ENCODE measurements at regions not wholly inside any gene's neighbourhood (a gene's known extent, or its start where the extent isn't known, plus 50 kb on each side); places are given as distances from the start of the nearest gene placed in this dataset.

DNA sequence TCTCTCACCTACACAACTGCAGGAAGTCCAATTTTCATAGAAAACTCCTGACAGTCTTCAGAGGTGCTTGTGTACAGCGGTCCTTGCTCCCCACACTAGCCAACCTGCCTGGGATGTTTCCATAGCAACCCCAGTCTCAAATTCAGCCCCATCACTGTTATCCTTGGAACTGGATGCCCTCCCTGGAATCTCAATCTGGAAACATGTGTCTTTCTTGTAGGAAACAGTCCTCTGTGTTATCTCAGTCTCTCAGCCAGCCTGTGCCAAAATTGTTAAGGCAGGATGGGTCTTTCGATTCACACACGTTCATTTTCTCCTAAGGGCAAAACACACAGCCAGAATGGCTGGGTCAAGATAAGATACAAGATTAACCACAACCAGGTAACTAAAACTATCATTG is 295.5 kb upstream of the RND3 start:
- no peak for DNase-seq (ENCODE audit: low spot score)

DNA sequence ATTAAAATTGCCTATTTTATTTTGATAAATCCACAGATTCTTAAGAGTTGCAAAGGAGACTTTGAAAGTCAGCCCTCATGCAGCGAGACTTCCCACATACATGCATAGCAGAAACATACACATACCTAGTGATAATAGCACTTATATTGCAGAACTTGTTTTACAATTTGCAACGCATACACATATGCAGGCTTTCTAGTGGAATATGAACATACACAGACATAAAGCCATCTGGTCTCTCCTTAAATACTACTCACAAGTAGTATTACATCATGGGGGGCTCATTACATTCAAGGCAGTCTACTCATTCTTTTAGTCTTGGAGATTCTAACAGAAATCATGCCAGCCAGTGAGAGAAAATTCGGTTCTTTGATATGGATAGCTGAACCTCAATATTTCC is 295.1 kb upstream of the RND3 start:
- DNase-seq (ENCODE audit: low spot score) = no peak

DNA sequence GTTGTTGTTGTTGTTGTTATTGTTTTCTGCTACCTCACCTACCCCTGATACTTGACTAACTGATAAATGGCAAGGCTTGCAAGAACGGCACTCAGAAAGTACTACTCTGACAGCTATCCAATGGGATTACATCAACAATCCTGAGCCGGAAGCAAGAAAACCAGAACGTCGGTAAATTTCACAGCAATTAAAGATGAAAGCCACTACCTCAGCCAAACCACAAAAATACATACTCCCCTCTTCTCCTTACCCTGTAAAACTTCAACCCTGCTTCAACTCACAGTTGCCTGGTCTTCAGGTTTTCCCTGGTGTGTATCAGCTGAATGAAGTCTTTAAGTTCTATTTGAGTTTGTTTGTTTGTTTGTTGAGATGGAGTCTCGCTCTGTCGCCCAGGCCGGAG is 293.7 kb upstream of the RND3 start:
- no peak for DNase-seq (ENCODE audit: low spot score)

DNA sequence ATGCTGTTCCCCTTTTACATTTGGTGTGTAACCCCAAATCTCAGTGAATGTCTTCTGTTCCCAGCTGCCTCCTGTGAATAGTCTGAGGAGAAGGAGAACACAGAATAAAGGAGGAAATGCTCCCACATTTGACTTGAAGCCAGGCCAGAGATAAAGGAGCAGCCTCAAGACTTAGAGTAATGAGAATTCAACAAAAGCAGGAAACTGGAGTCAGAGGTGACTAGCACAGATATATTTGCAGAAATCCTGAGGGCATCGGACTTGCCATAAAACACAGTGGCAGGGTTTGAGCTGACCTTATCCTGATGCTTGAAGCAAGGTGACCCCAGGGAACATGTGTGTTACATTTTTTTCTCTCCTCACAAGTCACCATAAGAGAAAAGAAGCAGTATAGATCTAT is 291.4 kb upstream of the RND3 start:
- DNase-seq (ENCODE audit: low spot score) = no peak

DNA sequence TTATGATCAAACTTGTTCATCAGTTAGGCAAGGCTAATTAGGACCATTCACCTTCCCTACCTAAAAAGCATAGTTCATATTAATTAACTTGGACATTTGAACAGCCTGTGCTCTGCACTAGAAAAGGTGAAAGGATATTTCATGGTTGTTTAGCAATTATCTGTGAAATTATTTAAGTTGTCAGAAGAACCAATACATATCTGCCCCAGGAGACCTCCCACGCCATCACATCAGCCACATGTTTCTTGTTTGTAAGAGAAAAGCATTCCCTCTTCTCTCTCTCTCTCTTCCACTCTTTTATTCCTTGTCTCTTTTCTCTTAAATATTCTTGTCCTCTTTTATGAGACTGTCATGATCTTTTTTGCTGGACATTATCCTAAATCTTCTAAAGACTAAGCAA is 282.0 kb upstream of the RND3 start:
- DNase-seq (ENCODE audit: low spot score) = no peak

DNA sequence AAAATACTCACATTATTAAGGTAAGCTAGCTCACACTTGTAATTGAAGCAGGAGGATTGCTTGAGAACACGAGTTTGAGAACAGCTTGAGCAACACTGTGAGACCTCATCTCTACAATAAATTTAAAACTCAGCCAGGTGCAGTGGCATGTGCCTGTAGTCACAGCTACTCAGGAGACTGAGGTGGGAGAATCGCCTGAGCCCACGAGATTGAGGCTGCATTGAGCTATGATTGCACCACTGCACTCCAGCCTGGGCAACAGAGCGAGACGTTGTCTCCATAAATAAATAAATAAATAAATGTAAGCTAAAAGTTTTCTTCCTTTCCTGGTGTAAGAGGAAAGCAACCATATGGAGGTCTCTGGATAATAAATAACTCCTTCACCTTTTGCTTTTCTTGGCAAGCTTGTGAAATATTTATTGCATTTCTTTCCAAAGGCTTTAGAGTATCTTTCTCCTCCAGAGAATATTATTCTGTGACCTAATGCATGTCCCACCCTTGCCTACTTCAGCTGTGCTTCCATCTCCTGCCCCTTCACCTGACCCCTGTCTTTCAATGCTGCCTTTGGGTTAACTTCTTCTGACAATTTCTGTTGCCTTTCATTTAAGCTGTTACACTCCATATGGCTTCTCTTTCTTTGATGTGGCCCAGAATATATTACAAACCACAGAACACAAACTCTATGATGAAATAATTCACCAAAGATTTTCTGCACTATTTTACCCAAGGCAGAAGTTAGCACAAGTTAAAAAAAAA is 280.7 kb upstream of the RND3 start:
- no peak for DNase-seq (ENCODE audit: low spot score)

DNA sequence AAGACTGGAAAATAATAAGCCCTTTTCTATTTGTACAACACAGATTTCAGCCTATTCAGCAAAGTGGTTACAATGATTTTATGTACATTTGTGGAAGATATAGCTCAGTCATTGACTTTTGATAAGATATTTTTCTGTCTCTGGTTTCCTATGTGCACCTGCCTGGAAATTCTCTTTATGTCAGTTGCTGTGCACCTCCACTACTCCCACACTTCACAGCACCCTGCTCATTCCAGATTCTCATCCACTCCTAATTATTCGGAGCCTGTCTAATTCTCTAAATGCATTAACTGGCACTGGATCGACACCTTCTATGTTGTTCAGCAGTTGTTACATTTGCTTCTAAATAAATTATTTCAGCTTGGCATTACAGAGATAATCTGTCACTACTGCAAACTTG is 275.1 kb upstream of the RND3 start:
- DNase-seq (ENCODE audit: low spot score) = no peak

DNA sequence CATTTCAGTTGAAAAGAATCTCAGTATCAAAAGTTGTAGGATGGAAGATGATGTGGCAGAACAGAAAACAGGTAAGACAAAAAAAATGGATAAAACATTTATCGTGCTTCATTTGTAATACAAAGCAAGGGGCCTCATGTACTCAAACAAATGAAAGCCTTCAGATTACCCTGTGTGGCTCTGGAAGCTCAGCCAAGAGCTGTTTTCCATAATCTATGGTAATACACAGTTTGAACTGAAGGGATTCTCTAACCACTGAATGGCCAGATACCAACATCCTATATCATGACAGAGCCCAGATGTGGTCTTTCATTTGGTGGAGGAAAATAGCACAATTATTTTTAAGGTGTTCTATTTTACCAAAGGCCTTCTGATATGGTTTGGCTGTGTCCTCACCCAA is 272.1 kb upstream of the RND3 start:
- DNase-seq (ENCODE audit: low spot score) = no peak

DNA sequence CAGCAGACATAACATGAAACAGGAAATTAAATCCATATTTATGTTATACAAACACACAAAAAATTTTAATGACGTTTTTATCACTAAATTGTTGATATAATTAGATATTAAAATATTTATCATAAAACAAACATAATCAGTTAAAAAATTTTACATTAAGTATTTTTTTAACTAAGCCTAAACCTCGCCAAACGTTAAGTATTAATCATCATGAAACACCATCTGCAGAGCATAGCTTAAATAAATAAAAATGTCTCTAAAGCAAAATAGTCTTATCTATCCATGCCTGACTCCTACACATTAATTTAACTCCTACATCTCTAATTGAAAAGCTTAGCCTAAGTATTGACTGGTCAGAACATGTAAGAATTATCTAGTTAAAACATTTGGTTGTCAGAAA is 271.6 kb upstream of the RND3 start:
- no peak for DNase-seq (ENCODE audit: low spot score)

DNA sequence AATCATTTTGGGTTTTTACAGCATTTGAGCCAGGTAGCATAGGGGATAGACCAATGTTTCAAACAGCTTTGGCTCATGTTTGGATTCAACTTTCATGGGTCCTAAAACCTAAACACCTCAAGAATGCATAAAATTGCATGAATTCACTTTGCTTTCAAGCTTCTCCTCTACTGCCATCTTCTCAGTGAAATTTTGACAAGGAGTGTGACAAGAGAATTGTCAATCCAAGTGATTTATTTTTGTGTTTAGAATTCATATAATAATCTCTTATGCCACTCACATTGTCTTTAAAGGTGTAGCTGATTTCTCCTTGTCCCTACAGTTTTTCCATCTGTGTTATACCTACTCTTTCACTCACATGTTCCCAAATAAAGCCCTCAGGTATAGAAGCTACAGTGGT is 264.8 kb upstream of the RND3 start:
- no peak for DNase-seq (ENCODE audit: low spot score)

DNA sequence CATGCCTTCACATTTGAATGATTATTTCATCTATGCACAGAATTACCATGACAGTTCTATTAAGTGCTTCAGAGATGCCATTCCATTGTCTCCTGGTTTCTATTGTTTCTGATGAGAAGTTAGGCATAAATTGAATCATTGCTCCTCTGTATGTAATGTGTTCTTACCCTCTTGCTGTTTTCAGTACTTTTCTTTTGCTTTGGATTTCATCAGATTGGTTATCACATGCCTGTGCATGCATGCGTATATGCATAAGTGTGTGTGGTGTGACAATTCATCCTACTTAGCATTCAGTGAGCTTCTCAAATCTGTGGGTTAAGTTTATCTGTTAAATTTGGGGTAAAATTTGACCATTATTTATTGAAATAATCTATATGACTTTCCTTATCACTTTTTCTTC is 263.3 kb upstream of the RND3 start:
- no peak for DNase-seq (ENCODE audit: low spot score)

DNA sequence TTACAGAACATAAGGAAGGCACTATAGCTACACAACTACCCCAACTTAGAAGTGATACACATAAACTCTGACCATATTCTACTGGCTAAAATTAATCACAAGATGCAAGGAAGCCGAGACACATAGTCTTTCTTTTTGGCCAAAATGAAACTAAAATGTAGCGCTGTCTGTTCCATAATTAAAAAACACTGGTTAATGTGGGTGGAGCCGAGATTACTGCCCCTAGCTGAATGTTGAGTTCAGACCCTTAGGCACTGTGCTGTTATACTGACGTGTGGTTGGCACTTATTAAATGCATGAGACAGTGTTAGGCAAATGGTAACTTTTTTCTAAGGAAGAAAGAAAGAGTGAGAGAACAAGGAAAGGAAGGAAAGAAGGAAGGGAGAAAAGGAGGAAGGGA is 254.6 kb upstream of the RND3 start:
- no peak for DNase-seq (ENCODE audit: low spot score)

DNA sequence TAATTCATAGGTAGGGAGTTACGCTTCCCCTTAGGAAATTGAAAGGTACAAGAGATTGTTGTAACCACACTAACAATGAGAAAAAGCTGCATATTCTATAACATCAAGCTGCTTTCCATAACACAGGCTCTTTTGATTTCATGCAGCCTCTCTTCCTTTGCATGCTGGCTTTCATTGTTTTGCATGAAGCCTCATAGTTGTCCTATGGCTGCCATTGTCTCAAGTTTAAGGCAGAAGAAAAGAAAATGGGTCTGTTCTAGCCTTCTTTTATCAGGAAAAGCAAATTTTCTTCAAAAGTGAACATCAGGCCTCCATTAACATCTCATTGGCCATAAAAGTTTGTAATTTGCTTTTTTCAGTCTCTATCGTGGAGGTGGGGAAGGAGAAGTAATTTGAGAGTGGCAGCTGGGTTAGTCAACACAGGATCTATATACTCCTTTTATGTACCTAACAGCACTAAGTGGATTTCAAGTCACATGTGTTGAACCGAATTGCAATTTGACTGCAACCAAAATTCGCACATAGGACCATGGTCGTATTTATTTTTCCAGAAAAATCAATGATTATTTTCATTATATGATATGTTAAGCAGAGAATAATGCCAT is 248.5 kb upstream of the RND3 start:
- DNase-seq (ENCODE audit: low spot score) = no peak

DNA sequence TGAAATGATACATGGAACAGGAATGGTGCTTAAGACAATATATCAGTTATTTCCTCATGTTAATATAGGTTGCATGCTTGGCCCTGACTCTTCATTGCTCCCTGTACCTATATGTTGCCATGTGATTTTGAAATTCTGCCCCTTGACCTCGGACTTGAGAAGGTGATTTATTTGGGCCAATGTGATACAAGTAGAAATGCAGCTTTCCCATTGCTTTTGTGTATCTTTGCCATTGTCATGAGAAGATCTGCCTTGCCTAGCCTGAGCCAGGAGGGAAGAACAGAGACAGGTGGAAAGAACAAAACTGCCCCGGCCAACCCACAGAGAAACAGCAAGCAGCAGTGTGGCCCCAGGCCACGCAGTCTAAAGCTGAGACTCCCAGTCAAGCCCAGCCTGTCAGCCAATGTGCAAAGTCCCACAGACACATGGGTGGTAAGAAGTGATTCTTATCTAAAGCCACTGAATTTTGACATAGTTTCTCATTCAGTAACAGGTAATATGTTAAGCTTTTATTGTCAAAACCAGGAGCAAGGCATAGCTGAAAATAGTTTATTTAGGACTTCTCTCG is 245.7 kb upstream of the RND3 start:
- no peak for DNase-seq (ENCODE audit: low spot score)

DNA sequence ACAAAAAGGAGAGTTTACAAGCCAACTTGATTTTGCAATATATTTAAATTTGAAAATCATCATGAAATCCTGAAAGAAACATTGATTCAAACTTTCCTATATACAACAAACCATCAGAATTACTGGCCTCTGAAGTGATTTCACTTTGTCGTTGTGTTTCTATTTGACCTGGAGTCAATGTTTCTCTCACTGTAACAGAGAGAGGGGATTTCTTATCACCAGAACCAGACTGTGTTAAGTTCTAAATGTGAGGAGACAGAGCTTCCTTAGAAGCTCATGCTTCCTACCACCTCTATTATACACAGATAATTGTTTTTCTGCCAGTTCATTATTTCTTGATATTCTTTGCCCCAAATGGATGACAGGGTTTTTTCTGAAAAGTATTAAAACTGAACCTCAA is 245.0 kb upstream of the RND3 start:
- no peak for DNase-seq (ENCODE audit: low spot score)

DNA sequence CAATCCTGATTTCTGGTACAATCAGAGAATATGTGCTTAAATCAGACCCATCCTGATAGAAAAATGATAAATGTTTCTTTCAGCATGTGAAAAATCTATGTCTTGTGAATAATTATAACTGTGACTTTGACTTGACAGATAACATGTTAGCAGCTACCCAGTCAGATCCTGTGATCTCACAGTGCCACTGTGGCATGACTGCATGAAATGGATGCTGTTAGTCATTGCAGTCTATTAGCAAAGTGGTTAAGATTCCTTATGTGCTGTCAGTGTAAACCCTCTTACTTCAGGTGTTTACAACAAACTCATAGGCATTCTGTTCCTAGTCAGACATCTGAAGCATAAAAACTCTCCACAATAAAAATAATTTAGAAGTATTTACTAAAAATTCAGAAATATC is 244.6 kb upstream of the RND3 start:
- peak; percentile 0 for DNase-seq (ENCODE audit: low spot score)

DNA sequence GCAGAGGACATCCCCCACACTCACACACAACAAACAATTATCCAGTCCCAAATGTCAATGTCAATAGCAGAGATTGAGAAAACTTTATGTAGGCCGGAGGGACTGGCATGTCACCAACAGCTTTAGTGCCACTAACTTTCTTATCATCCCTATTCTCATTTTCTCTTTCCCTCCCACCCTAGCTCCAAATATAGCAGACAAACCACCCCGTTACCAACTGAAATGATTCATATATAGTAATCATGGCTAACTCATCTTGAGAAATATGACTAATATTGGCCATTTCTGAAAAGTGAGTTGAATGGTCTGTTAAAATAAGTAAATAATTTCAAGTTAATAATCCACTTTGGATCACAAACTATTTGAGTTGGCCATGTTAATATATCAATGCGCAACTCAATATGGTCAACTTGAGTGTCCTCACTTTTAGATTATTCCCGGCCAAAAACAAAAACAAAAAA is 242.1 kb upstream of the RND3 start:
- DNase-seq (ENCODE audit: low spot score) = no peak

DNA sequence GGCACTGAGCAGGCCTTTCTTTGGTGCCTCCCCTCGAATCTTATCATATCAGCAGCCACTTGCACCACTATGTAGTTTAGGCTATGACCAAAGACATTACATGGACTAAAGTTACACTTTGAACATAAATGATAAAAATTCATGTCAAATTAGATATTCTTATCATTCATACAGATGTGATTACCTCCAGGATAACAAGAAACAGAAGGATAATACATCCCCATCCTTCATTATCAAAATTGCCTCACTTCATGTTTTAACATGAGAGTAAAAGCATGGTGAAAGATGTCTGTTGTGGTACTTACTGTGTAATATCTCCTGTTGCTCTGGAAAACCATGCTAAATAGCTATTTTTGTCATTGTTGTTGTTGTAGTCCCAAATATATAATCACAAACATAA is 230.8 kb upstream of the RND3 start:
- no peak for DNase-seq (ENCODE audit: low spot score)

DNA sequence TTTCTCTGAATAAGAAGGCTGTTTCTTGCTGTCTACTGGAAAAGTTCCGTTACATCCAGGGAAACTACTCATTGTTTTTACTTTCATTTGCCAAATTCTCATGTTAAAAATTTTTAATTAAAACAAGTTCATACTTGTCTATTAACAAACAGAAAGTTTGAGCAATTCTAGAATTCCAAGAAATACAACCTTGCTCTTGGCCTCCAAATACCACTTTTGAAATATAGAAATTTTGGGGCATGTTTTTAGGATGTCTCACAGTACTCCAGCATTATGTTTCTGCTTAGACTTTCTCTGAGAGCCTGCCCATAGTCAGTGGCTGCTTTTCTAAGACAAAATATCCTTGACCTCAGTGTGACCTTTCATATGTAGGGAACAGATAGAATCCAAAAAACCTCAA is 228.7 kb upstream of the RND3 start:
- DNase-seq (ENCODE audit: low spot score) = no peak

DNA sequence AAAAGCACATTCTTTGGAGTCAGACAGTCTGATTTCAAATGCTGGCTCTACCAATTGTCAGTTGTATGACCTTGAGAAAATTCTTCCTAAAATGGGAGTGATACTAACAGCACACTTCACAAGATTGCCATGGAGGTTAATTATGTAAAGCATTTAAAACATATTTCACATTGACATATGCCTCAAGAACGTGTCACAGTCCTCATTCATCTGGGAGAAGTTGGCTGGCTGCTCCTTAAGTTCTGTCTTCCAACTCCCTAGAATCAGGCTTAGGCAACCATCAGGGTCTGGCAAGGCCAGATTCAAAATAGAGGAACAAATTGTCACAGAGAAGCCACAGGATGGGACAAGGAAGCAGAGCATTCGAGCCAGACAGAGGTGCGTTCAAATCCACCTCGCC is 228.0 kb upstream of the RND3 start:
- no peak for DNase-seq (ENCODE audit: low spot score)

DNA sequence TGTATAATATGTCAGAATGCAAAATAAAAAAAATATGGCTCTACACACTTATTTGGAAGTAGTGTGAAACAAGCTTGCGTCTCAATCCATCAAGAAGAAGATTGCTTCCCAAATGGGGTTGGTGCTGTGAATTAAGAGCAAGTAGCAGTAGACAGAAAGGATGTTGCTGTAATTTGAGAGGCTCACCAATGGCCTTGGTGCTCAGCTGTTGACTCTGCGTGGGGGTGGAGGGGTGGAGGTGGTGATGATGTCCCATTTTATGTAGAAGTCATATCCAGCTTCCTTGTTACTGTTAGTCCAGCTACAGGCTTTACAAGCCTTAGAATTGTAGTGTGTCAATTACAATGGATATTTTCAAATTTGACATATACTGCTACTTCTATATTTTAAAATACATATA is 223.4 kb upstream of the RND3 start:
- no peak for DNase-seq (ENCODE audit: low spot score)

DNA sequence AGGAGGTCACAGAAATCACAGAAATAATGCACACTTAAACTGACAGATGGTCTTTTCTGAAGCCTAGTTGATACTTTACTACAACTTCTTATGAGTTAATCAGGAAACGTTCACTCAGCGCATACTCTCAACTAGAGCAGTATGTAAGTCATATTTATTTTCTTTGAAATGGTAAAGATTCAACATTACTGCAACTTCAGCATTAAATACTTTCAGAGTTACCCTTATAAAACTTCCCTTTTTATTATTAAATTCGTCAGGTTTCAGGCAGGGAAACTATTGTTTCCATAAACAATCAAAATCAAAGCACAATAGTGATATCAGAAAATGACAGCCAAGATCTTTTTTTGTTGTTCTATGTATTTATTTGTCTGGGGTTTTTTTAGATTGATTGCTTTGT is 222.6 kb upstream of the RND3 start:
- no peak for DNase-seq (ENCODE audit: low spot score)

DNA sequence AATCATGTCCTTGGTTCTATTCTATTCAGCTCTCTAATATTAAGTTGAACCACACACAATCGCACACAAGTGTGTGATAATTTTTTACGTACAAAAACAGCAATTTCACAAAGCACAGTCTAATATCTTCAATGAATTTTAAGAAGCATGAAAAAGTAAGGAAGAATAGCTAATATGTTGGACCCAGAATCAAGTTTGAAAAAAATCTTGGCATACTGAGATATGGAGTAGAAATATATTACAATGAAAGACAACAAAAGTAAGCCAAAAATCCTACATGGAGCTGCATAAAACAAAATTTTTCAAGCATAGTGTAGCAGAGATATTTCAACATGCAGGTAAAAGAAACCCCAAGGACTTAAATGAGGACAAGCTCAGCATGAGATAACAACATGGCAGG is 219.1 kb upstream of the RND3 start:
- no peak for DNase-seq (ENCODE audit: low spot score)

DNA sequence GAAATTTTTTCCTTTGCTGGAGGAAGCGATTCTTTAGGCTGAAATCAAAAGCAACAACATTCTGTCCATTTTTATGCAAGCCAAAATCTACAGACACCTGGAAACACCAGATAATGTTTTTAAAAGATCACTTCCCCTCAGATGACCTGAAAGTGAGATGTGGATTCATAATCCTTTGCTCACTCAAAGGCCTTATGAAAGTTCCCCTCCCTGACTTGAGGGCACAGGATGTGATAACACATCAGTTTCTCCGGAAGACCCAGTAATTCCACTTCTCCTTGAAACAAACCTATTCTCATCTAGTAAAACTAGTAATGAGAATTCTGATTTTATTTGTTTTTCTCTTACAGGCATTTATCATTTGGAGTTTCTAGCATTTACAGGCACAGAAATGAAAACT is 218.3 kb upstream of the RND3 start:
- DNase-seq (ENCODE audit: low spot score) = no peak

All from activated CD4-positive, alpha-beta T cell treated with anti-CD3 and anti-CD28 coated beads, Interleukin-2, Interleukin-4, amounts not matched to agents 100 ng/mL and 50 ng/mL, durations not matched to agents 16 hours and 8 hours (primary cell).